Right cardiac atrium (tissue), 5 donors: ENCODE measurements at regions not wholly inside any gene's neighbourhood (a gene's known extent, or its start where the extent isn't known, plus 50 kb on each side); places are given as distances from the start of the nearest gene placed in this dataset.

Experiments used
- ATAC-seq, 2 donors: fragments of 200-7000 bp; cut with Tn5 transposase; one replicate each; pipeline versions ENCODE4 v1.8.0 to v1.9.1; 2020; ENCODE audit warnings: moderate library complexity in 2 of 2, mild to moderate bottlenecking in 1 of 2
- DNase-seq, 3 donors: peaks; one replicate each; pipeline ENCODE4 v3.0.0-alpha.2; 2020
- H3K27ac ChIP-seq: one replicate; pipeline ENCODE4 v1.5.1; 2013; ENCODE audit warnings: mild to moderate bottlenecking, low read length, control low read depth, moderate library complexity
- H3K27me3 ChIP-seq: one replicate; pipeline ENCODE4 v1.6.1; 2013; ENCODE audit not compliant: control insufficient read depth, insufficient read depth
- H3K4me1 ChIP-seq: one replicate; pipeline ENCODE4 v1.6.1; 2013; ENCODE audit warnings: low read length; ENCODE audit not compliant: control insufficient read depth, insufficient read depth
- H3K4me3 ChIP-seq: one replicate; pipeline ENCODE4 v1.5.1; 2013; ENCODE audit warnings: low read length, control low read depth
- H3K9me3 ChIP-seq: one replicate; pipeline ENCODE4 v1.6.1; 2013; ENCODE audit warnings: low read length; ENCODE audit not compliant: control insufficient read depth
- WGBS: extraction: QIAGEN DNeasy Blood & Tissue Kit; methylation state at CpG from one replicate; pipeline ENCODE4 v1.1.7; 2013; 5-methylcytosine and 5-hydroxymethylcytosine counted together
- intact Hi-C, 4 donors: fragments of 100-400 bp; cut with DNase I; formaldehyde crosslinking; loops; one replicate each; pipeline versions ENCODE4 v1.11.0 to v1.14.0; 2022 to 2023
- donor health status: healthy with polysubstance abuse.
- donor health status: DM: no; HTN: yes; CAD: no.
- donor health status: DM: no; HTN: no; CAD: no.
- donor health status: DM: no; HTN: yes; CAD: no; lungs with severe emphysema.
- donor health status: DM: yes; HTN: yes; CAD: no.

- Histone ChIP-seq H3K4me3 (no peak overlapping the region), H3K9me3 (no peaks in the 10 kb centered on the region), H3K27me3 (no peaks in the 10 kb centered on the region), H3K27ac (no peak overlapping the region), H3K4me1 (no peaks in the 10 kb centered on the region)
- DNase-seq (no peak), ATAC-seq (no peak)
- intact Hi-C loops: no loop called here
Observed at GRCh38 chr4:120431180-120431579, 364.5 kb upstream of the MAD2L1 start.

GRCh38 chr4:120418146-120418545 lies 351.5 kb upstream of the MAD2L1 start:
- Histone ChIP-seq H3K27me3 (no peaks in the 10 kb centered on the region), H3K9me3 (no peaks in the 10 kb centered on the region), H3K4me3 (no peak overlapping the region), H3K27ac (no peak overlapping the region), H3K4me1 (no peaks in the 10 kb centered on the region)
- intact Hi-C loops: no loop called here
- ATAC-seq (no peak), DNase-seq (no peak)

GRCh38 chr4:120415896-120416295 lies 349.2 kb upstream of the MAD2L1 start:
- H3K27me3 ChIP-seq: no peaks in the 10 kb centered on the region
- H3K9me3 ChIP-seq: no peaks in the 10 kb centered on the region
- H3K27ac ChIP-seq: no peak overlapping the region
- DNase-seq (no peak), ATAC-seq (no peak)
- intact Hi-C loops: no loop called here
- H3K4me3 ChIP-seq: no peak overlapping the region
- H3K4me1 ChIP-seq: no peaks in the 10 kb centered on the region

GRCh38 chr4:120406960-120407359 lies 340.3 kb upstream of the MAD2L1 start:
- no peaks in the 10 kb centered on the region for H3K27me3 ChIP-seq
- intact Hi-C loops: no loop called here
- H3K27ac ChIP-seq: no peak overlapping the region
- H3K4me3 ChIP-seq: no peak overlapping the region
- ATAC-seq (no peak), DNase-seq (no peak)
- H3K4me1 ChIP-seq: no peaks in the 10 kb centered on the region
- no peaks in the 10 kb centered on the region for H3K9me3 ChIP-seq

GRCh38 chr4:120403296-120403695 lies 336.6 kb upstream of the MAD2L1 start:
- ATAC-seq (no peak), DNase-seq (no peak)
- Histone ChIP-seq H3K27me3 (no peaks in the 10 kb centered on the region), H3K4me3 (no peak overlapping the region), H3K4me1 (no peaks in the 10 kb centered on the region), H3K9me3 (no peaks in the 10 kb centered on the region), H3K27ac (no peak overlapping the region)
- WGBS: 65% methylated on average over 2 of the region's 2 CpGs
- intact Hi-C loops: no loop called here

- Histone ChIP-seq H3K9me3 (no peaks in the 10 kb centered on the region), H3K27me3 (no peaks in the 10 kb centered on the region), H3K4me1 (no peaks in the 10 kb centered on the region), H3K27ac (no peak overlapping the region), H3K4me3 (no peak overlapping the region)
- ATAC-seq: no peak
- DNase-seq: no peak
- intact Hi-C loops: no loop called here
- 90% methylated on average over 4 of the region's 4 CpGs for WGBS
Observed at GRCh38 chr4:120400441-120400840, 333.8 kb upstream of the MAD2L1 start.

- WGBS: 48% methylated on average over 1 of the region's 1 CpG
- intact Hi-C loops: no loop called here
Observed at GRCh38 chr4:120399826-120400225, 333.2 kb upstream of the MAD2L1 start.

GRCh38 chr4:120395746-120396145 lies 329.1 kb upstream of the MAD2L1 start:
- Histone ChIP-seq H3K4me1 (no peaks in the 10 kb centered on the region), H3K9me3 (no peaks in the 10 kb centered on the region), H3K27ac (no peak overlapping the region), H3K27me3 (no peaks in the 10 kb centered on the region), H3K4me3 (no peak overlapping the region)
- ATAC-seq (no peak), DNase-seq (no peak)
- WGBS: 81% methylated on average over 3 of the region's 3 CpGs
- intact Hi-C loops: no loop called here

More at GRCh38 chr4:120399826-120400225, 333.2 kb upstream of the MAD2L1 start:
- H3K4me3 ChIP-seq: no peak overlapping the region
- no peaks in the 10 kb centered on the region for H3K27me3 ChIP-seq
- no peak overlapping the region for H3K27ac ChIP-seq
- ATAC-seq (no peak), DNase-seq (no peak)
- H3K4me1 ChIP-seq: no peaks in the 10 kb centered on the region
- H3K9me3 ChIP-seq: no peaks in the 10 kb centered on the region

- H3K27ac ChIP-seq: no peak overlapping the region
- intact Hi-C loops: no loop called here
- no peaks in the 10 kb centered on the region for H3K27me3 ChIP-seq
- H3K4me1 ChIP-seq: no peaks in the 10 kb centered on the region
- DNase-seq: no peak
- no peak for ATAC-seq
- no peaks in the 10 kb centered on the region for H3K9me3 ChIP-seq
- H3K4me3 ChIP-seq: no peak overlapping the region
Observed at GRCh38 chr4:120355881-120356280, 289.2 kb upstream of the MAD2L1 start.

- Histone ChIP-seq H3K27me3 (no peaks in the 10 kb centered on the region), H3K4me1 (no peaks in the 10 kb centered on the region), H3K27ac (no peak overlapping the region), H3K9me3 (no peaks in the 10 kb centered on the region), H3K4me3 (no peak overlapping the region)
- DNase-seq (no peak), ATAC-seq (no peak)
- 44% methylated on average over 1 of the region's 1 CpG for WGBS
- intact Hi-C loops: no loop called here
Observed at GRCh38 chr4:120354381-120354780, 287.7 kb upstream of the MAD2L1 start.

GRCh38 chr4:120353235-120353634 lies 286.6 kb upstream of the MAD2L1 start:
- DNase-seq: no peak
- intact Hi-C loops: no loop called here
- Histone ChIP-seq H3K4me1 (no peaks in the 10 kb centered on the region), H3K27me3 (no peaks in the 10 kb centered on the region), H3K4me3 (no peak overlapping the region), H3K9me3 (no peaks in the 10 kb centered on the region), H3K27ac (no peak overlapping the region)
- ATAC-seq: no peak
- WGBS: 85% methylated on average over 6 of the region's 6 CpGs

GRCh38 chr4:120352739-120353138 lies 286.1 kb upstream of the MAD2L1 start:
- Histone ChIP-seq H3K9me3 (no peaks in the 10 kb centered on the region), H3K27ac (no peak overlapping the region), H3K4me1 (no peaks in the 10 kb centered on the region), H3K4me3 (no peak overlapping the region), H3K27me3 (no peaks in the 10 kb centered on the region)
- DNase-seq (no peak), ATAC-seq (no peak)
- intact Hi-C loops: no loop called here
- WGBS: 90% methylated on average over 1 of the region's 1 CpG
